B cell (primary cell): ENCODE measurements at regions not wholly inside any gene's neighbourhood (a gene's known extent, or its start where the extent isn't known, plus 50 kb on each side); places are given as distances from the start of the nearest gene placed in this dataset.

Experiments used
- ATAC-seq: fragments of 200-7000 bp; cut with Tn5 transposase; one replicate; pipeline ENCODE4 v1.10.0; 2021; ENCODE audit warnings: low read depth, mild to moderate bottlenecking, moderate number of reproducible peaks, moderate library complexity
- CTCF ChIA-PET: fragments of 350-600 bp; sonication (Branson Sonifier 250); formaldehyde crosslinking; loops from one replicate; lab custom pipeline; 2021; ENCODE audit warnings: antibody characterized with exemption, inconsistent platforms; lab: Charles Lee
- POLR2A ChIA-PET: fragments of 350-600 bp; sonication (Branson Sonifier 250); formaldehyde crosslinking; loops from one replicate; lab custom pipeline; 2021; ENCODE audit warnings: antibody characterized with exemption; lab: Charles Lee
- DNase-seq: peaks from one replicate; pipeline ENCODE4 v3.0.0; 2013
- H2AFZ ChIP-seq: 2 replicates; pipeline ENCODE4 v1.6.1; 2012; ENCODE audit warnings: mild to moderate bottlenecking, low read depth, low read length; ENCODE audit not compliant: insufficient read depth, poor library complexity, severe bottlenecking
- H3K27ac ChIP-seq, 2 donors: 1 replicate in 1 of 2; 2 replicates in 1 of 2; pipeline ENCODE4 v1.5.1; 2012 to 2013; ENCODE audit warnings: low read length in 2 of 2, mild to moderate bottlenecking in 2 of 2, moderate library complexity in 1 of 2
- H3K27me3 ChIP-seq, 4 experiments: fragments of 200-600 bp in 1 of 4; sonication (generic) in 1 of 4; replicated peaks in 1 of 4; 1 replicate in 2 of 4; 2 replicates in 2 of 4; pipeline versions ENCODE4 v1.6.1 to v1.7.0; 2013 to 2016; ENCODE audit warnings: low read length in 3 of 4, mild to moderate bottlenecking in 2 of 4, mixed read lengths in 1 of 4, moderate library complexity in 1 of 4; ENCODE audit not compliant: insufficient read depth in 4 of 4, control insufficient read depth in 3 of 4; ENCODE audit errors: control extremely low read depth in 1 of 4
- H3K36me3 ChIP-seq, 2 experiments: replicated peaks in 1 of 2; 1 replicate in 1 of 2; 2 replicates in 1 of 2; pipeline versions ENCODE4 v1.6.1 to v1.7.1; 2013; ENCODE audit warnings: low read length in 1 of 2; ENCODE audit not compliant: insufficient read depth in 2 of 2, control insufficient read depth in 1 of 2; ENCODE audit errors: control extremely low read depth in 1 of 2, extremely low read depth in 1 of 2
- H3K4me1 ChIP-seq, 2 donors: fragments of 200-600 bp in 1 of 2; sonication (generic) in 1 of 2; 1 replicate in 1 of 2; 2 replicates in 1 of 2; pipeline versions ENCODE4 v1.5.1 to v1.6.1; 2013 to 2017; ENCODE audit warnings: low read length in 2 of 2; ENCODE audit not compliant: control insufficient read depth in 2 of 2, insufficient read depth in 2 of 2
- H3K4me2 ChIP-seq: replicated peaks from 2 replicates; pipeline ENCODE3; 2012; ENCODE audit warnings: mild to moderate bottlenecking, low read depth, low read length; ENCODE audit not compliant: poor library complexity, severe bottlenecking
- H3K4me3 ChIP-seq, 5 experiments: fragments of 200-600 bp in 1 of 5; sonication (generic) in 1 of 5; 1 replicate in 3 of 5; 2 replicates in 2 of 5; pipeline versions ENCODE4 v1.5.1 to v1.7.0; 2011 to 2016; ENCODE audit warnings: low read length in 4 of 5, mild to moderate bottlenecking in 4 of 5, low read depth in 2 of 5, control low read depth in 1 of 5, moderate library complexity in 1 of 5; ENCODE audit not compliant: insufficient read depth in 1 of 5; ENCODE audit errors: control extremely low read depth in 1 of 5, extremely low read depth in 1 of 5
- H3K79me2 ChIP-seq: fragments of 200-600 bp; sonication (generic); one replicate; pipeline ENCODE4 v1.6.0; 2016; ENCODE audit warnings: low read length; ENCODE audit not compliant: control insufficient read depth, insufficient read depth
- H3K9ac ChIP-seq: fragments of 200-600 bp; sonication (generic); 2 replicates; pipeline ENCODE4 v1.6.1; 2017; ENCODE audit warnings: mild to moderate bottlenecking, low read length, moderate library complexity
- H3K9me3 ChIP-seq, 3 donors: one replicate each; pipeline versions ENCODE4 v1.6.1 to v1.7.1; 2013; ENCODE audit warnings: low read length in 2 of 3; ENCODE audit not compliant: control insufficient read depth in 2 of 3, insufficient read depth in 1 of 3; ENCODE audit errors: control extremely low read depth in 1 of 3
- H4K20me1 ChIP-seq: 2 replicates; pipeline ENCODE4 v1.6.0; 2012; ENCODE audit warnings: mild to moderate bottlenecking, low read length; ENCODE audit not compliant: insufficient read depth, control insufficient read depth, poor library complexity, severe bottlenecking
- H3K27ac Mint-ChIP-seq: one replicate; pipeline ENCODE4 v1.8.0; 2021; ENCODE audit warnings: mixed read lengths
- H3K27me3 Mint-ChIP-seq: one replicate; pipeline ENCODE4 v1.8.0; 2021; ENCODE audit warnings: mixed read lengths
- H3K4me1 Mint-ChIP-seq: one replicate; pipeline ENCODE4 v1.8.0; 2021; ENCODE audit warnings: mixed read lengths
- H3K4me3 Mint-ChIP-seq: one replicate; pipeline ENCODE4 v1.8.0; 2021; ENCODE audit warnings: mixed read lengths
- H3K9me3 Mint-ChIP-seq: one replicate; pipeline ENCODE4 v1.8.0; 2022; ENCODE audit warnings: mixed read lengths; ENCODE audit not compliant: insufficient read depth
- CTCF ChIP-seq: fragments of 200-600 bp; IDR thresholded peaks from one replicate; pipeline ENCODE4 v1.8.0; 2022; ENCODE audit warnings: antibody characterized with exemption, mild to moderate bottlenecking
- EZH2 ChIP-seq: IDR thresholded peaks from 2 replicates; pipeline ENCODE4 v1.6.1; 2012; ENCODE audit warnings: borderline replicate concordance, low read depth, mild to moderate bottlenecking, moderate library complexity, low read length; ENCODE audit not compliant: insufficient read depth, poor library complexity, severe bottlenecking
- WGBS: methylation state at CpG from one replicate; pipeline ENCODE4 v1.1.5; 2013; ENCODE audit warnings: missing lambda C conversion rate; ENCODE audit not compliant: insufficient coverage; 5-methylcytosine and 5-hydroxymethylcytosine counted together
- intact Hi-C: fragments of 100-400 bp; cut with micrococcal nuclease; formaldehyde crosslinking; loops from one replicate; pipeline ENCODE4 v1.10.0; 2022

- H3K9me3 Mint-ChIP-seq = no peaks in the 10 kb centered on the region
- WGBS = no CpG with 5 or more reads among the region's 5 CpGs
- intact Hi-C loops = no loop called here
- CTCF ChIA-PET = no interaction called here
- POLR2A ChIA-PET = no interaction called here
- H3K4me2 ChIP-seq = no peak overlapping the region
- DNase-seq (no peak), ATAC-seq (no peak)
- H3K27me3 ChIP-seq = no peaks in the 10 kb centered on the region
- no peaks in the 10 kb centered on the region for H3K4me1 ChIP-seq
- H3K9me3 ChIP-seq = peaks cover 0 to 8% (median 1%) of the 10 kb centered on the region in 3 donors
- H2AFZ ChIP-seq = no peak overlapping the region
- no peak for TF ChIP-seq CTCF
- no peak for TF ChIP-seq EZH2
- no peak overlapping the region for H3K27ac Mint-ChIP-seq
- H3K4me3 ChIP-seq = no peak overlapping the region
- no peaks in the 10 kb centered on the region for H3K79me2 ChIP-seq
- no peaks in the 10 kb centered on the region for H4K20me1 ChIP-seq
- no peak overlapping the region for H3K9ac ChIP-seq
- no peaks in the 10 kb centered on the region for H3K36me3 ChIP-seq
- no peak overlapping the region for H3K27ac ChIP-seq
- H3K27me3 Mint-ChIP-seq = no peaks in the 10 kb centered on the region
- no peak overlapping the region for H3K4me3 Mint-ChIP-seq
- no peaks in the 10 kb centered on the region for H3K4me1 Mint-ChIP-seq
These were observed 641.4 kb downstream of the TRIML1 start for GRCh38 chr4:188780686-188781085.

DNA sequence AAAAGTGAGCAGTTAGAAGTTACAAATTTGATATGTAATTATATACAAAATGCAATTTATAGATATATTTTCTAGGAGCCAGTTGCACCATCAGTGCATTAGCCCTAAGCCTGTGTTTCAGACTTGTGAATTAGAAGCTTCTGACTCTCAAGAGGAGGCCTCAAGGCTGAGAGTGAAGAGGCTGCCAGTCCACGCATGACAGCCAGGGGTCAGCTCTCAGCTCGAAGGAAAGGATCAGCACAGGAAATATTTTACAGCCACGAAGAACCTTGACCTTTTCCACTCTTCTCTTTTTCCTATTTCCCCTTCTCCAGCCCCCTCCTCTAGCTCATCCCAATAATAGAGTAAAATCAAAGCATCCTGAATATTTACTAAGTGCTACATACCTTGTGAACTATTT, 642.4 kb downstream of the TRIML1 start:
- POLR2A ChIA-PET = no interaction called here
- Histone ChIP-seq H2AFZ (no peak overlapping the region), H3K4me1 (no peaks in the 10 kb centered on the region), H3K79me2 (no peaks in the 10 kb centered on the region), H4K20me1 (no peaks in the 10 kb centered on the region), H3K4me2 (no peak overlapping the region), H3K9ac (no peak overlapping the region), H3K36me3 (no peaks in the 10 kb centered on the region), H3K27ac (no peak overlapping the region), H3K27me3 (no peaks in the 10 kb centered on the region), H3K9me3 (peaks cover 0 to 2% (median 1%) of the 10 kb centered on the region in 3 donors), H3K4me3 (no peak overlapping the region)
- ATAC-seq = no peak
- intact Hi-C loops = no loop called here
- WGBS = no CpG with 5 or more reads among the region's 3 CpGs
- no peaks in the 10 kb centered on the region for H3K9me3 Mint-ChIP-seq
- H3K4me1 Mint-ChIP-seq = no peaks in the 10 kb centered on the region
- no peaks in the 10 kb centered on the region for H3K27me3 Mint-ChIP-seq
- TF ChIP-seq EZH2 (no peak), CTCF (no peak)
- no peak for DNase-seq
- H3K27ac Mint-ChIP-seq = no peak overlapping the region
- H3K4me3 Mint-ChIP-seq = no peak overlapping the region
- CTCF ChIA-PET = no interaction called here
